UCSD-AML1 (cell line): ENCODE measurements at regions not wholly inside any gene's neighbourhood (a gene's known extent, or its start where the extent isn't known, plus 50 kb on each side); places are given as distances from the start of the nearest gene placed in this dataset.
"Not testable (repeated sequence)": the region's sequence is repeated elsewhere in the genome, so short reads cannot be mapped to it uniquely, and the experiment has no call there.

Experiments used
- DNase-seq: peaks from one replicate; lab custom pipeline; 2025; ENCODE audit not compliant: unreplicated experiment; lab: John Stamatoyannopoulos, UW

DNA sequence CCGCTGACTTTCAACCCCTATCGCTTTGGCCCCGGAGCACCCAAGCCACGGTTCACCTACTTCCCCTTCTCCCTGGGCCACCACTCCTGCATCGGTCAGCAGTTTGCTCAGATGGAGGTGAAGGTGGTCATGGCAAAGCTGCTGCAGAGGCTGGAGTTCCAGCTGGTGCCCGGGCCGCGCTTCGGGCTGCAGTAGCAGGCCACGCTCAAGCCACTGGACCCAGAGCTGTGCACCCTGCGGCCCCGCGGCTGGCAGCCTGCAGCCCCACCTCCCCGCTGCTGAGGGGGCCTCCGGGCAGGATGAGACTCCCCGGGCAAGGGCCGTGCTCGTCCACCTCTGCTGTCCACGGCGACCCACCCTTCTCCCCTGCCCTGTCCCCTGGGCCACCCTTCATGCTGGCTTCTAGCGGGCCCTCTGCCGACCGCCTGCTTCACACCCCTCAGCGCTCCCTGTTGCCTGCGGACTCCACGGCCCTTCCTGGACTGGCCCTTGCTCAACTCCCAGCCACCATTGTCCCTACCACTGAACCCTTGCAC, 92.2 kb upstream of the TRABD2B start:
- DNase-seq, result no peak

DNA sequence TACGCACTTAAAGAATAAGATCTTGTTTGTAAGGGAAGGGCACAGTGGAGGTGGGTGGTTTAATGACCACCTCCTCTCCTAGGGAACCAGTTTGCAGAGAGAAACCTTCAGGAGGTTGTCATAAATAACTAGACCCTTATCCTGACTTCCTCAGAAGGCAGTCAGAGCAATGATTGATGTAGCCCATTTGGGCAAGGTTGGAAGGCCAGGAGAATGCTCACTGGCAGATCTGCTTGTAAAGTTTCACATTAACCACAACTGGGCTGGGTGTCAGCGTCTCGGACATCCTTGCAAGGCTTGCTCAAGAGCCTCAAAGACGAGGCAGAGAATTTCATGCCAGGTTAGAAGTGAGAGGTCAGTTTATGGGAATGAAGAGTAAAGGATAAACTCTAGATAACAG, 87.6 kb upstream of the TRABD2B start:
- no peak for DNase-seq

DNA sequence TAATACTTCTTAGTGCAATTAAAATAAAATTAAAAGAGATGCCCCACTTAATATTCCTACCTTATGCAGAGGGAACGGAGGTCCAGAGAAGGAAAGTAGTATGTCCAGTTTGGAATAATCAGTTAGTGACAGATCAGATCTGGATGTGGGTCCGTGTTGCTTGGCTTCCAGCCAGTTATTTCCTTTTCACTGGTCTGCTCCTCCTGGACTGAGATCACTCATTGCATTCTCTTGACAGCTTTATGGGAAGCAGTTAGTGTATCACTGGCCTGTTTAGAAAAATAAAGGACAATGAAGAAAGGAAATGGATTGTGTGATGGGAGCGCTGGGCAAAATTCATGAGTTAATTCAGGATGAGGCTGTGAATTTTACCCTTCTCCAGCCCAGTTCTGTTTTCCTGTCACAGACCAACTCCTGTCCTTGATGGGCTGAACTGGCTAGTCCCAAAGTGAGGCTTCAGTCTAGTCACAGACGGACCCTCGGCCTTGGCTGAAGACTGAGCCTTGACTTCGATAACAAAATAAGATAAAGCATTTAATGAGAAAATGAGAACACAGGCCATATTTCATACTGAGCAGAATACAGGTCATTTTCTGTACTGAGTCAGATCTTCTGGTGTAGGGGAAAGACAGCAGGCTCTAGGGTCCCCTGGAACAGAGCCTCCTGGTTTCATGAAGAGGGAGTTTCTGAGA, 85.2 kb upstream of the TRABD2B start:
- DNase-seq, result no peak

DNA sequence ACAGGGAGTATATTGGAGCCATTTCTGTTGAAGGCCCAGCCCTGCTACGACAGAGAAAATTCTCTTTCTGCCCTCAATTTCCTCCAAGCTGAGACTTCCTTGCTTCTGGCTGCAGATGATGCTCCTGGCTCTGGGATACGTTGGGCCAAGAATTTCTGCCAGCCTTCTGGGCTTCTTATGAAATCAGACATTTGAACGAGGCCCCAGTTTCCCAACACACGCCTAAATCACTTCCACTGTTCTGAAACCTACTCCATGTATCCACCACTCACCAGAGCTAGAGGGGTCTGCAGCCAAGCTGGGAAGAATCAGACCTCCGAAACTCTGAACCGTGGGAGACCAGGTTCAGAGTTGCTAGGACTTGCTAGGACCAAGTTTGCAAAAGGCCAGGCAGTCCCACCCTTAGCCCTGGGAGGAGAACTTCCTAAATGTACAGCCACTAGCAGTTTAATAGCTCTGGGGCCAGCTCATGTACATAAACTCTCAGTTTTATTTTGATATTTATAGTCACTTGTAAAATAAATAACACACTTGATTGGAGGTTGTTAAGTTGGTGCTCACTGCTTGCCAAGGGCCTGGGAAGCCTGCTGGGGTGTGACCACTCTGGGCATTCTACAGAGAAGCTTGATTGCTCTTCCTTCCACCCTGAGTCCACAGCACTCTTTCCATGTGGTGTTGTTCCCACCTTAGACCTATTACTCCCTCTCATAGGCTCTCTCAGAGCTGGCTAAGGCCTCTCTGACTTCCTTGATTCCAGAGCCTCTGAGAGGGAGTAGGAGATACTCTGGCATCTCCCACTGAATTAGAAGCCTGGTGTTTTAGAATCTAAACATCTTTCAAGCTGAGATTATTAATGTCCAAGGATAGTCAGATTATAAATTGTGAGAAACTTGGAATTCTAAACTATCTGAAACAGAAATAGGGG, 83.4 kb upstream of the TRABD2B start:
- no peak for DNase-seq

DNA sequence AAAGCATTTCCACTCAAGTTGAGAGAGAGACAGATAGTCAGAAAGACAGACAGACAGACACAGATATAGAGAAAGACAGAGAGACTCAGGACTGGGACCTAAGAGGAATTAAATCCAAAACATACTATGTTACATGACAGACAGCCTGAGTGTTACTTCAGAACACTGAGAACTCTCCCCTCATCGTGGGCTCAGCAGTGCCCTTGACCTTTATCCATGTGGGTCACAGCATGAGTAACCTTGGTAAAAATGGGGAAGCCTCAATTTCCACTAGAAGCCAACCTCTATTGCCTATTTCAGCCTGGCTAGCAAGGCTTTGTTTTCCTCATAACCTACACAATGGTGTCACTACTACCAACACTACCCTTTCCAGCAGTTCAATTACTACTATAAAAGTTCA, 81.9 kb upstream of the TRABD2B start:
- no peak for DNase-seq

DNA sequence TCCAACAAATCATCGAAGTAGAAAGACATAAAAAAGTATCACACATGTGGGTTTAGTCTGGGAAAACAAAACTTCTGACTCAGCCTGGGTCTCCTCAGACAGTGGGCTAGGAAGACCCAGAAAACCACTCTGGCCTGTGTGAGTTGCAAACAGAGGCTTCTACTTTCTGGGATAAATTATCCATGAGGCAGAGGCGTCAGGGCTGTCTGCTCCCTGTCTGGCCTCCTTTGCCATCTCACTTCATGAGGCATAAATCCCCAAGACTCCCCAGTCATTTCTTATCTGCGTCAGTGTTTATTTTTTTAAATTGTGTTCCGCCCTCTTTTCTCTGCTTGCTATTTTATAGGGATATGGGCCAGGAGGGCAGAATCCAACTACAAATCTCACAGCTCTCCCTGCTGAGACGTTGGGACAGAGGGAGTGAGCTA, 80.6 kb upstream of the TRABD2B start:
- DNase-seq, result no peak

DNA sequence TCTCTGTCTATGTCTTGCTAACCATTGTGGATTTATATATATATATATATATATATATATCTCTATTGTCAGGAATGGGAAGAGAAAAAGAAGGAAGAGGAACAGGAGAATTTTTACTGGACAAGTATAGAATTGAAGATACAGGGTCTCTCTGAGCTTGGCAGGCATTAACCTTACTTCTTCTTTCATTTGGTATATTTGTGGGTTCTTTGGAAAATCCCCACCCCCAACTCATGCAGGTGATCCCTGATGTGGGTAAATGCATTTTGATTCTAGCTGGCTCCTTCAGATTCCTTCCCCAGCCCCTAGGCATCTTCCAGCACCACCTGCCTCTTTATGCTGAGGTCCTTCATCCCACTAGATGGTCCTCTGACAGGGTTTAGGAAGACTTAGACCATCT, 78.8 kb upstream of the TRABD2B start:
- no peak for DNase-seq

DNA sequence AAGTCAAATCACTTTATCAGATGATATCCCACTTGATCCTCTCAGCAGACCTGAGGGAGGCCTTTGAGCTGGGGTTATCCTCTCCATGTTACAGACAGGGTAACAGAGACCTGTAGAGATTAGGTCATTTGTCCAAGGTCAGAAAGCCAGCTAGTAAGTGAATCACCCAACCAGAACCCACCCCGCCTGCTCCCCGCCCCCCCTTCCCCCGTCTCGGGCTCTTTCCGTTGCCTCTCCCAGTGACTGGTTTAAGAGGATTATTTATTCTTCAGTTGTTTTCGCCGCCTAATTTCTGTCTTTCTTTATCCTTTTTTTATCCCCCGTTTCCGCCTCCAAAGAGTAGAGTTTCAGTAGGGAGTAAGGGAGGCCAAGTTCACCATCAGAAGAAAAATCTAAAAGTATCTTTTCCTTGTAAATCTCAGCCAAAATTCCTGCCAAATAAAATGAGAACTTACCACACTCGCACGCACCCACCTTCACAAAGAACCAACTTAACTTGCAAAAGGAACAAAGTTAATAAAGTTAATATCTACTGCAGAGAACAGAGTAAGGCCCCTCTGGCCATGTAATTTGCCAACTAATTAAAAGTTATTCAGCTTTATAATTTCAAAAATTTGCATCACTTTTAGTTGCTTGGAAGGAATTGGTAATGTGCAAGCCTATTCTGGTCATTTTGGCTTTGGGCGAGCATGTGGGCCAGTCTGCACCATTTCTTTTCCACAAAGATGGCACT, 76.8 kb upstream of the TRABD2B start:
- DNase-seq, result no peak

DNA sequence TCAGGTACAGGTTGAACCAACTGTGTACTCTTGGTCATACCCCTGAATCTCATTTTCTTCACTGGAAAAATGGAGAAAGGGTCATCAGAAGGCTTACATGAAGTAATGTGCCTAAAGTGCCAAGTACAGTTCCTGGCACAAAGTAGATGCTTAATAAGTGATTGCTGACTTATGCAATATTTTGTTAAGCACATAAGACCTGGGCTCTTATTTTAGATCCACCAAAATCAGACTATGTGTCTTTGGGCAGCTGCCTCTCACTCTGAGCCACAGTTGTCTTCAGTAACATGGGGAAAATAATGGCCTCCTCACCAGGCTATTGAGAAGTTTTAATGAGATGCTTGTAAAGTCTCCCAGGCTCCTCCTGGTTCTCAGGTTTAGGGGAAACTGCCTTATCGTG, 74.3 kb upstream of the TRABD2B start:
- no peak for DNase-seq

DNA sequence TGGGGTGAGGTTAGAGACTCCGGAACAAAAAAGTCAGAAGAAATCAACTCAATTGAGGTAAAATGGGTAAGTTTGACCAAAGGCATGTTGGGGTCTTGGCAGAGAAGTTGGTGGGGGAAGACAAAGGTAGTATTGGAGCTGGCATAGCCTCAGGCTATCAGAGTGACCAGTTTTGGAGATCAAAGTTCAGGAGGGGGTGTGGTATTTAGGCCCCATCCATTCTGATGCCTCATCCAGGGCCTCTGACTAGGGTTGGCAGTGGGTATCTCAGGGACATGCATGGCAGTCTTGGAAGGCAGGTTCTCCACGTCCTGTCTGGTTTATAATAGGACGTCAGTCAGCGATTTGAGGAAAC, 73.2 kb upstream of the TRABD2B start:
- DNase-seq, result no peak

DNA sequence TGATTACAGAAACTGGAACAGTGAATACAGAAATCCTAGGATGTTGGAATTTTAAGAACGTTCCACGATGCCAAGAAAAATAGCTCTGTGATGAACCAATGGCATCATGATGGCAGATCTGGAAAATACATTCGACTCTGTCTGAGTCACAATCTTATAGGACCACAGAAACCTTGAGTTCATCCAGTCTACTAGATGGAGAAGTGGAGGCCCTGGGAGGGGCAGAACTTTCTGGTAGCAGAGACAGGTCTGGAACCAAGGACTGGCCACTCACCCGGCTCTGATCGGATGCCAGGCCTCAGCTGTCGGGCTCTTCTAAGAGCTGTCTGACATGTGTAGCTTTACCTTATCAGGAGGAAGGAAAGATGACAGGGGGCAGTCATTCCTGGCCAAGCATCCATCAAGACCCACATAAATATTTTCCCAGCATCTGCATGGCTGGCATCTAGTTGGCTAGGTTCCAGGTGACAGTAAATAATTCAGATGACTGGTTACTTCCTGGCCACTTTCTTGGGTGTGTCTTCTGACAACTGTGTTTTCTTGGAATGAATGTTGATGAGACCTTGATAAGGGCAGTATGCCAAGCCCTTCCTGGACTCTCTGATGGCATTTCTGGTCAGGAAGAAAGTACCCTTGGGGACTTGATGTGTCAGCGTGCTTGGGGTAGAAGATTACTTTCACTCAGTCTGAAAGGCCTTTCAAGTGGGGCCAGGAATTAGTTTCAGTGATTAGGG, 72.6 kb upstream of the TRABD2B start:
- DNase-seq, result no peak

DNA sequence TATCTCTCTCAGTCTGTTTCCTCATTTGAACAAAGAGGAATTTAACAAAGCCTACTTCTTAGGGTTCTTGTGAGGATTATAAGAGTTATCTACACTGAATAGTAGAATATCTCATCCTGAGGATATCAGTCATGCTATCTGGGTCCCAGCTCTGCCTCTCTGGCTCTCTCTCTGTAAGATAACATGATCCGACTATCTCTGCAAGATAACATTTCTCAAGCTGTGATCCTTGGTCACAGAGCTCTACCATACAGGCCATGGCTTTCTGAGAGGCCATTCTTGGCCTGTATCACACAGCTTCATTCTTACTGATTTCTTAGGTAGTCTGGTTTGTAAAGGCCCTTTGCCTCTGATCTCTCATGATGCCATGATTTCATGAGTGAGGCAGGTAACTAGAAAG, 71.0 kb upstream of the TRABD2B start:
- no peak for DNase-seq

DNA sequence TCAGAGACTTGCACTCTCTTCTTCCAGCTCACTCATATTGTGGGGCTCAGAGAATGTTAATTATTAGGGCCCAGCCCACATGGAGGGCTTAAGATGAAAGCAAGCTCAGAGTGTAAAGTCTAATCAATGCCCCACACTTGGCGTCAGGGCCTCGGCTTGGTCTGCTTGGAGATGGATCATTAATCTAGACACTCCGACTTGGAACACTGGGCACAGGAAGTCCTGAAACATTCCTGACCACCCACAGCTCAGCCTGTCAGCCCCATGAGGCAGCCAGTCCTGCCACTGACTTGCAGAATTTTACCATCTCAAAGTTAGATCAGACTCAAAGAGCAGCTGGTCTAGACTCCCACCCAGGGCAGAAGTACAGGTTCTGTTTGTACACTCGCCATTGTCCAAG, 69.8 kb upstream of the TRABD2B start:
- DNase-seq, result no peak

DNA sequence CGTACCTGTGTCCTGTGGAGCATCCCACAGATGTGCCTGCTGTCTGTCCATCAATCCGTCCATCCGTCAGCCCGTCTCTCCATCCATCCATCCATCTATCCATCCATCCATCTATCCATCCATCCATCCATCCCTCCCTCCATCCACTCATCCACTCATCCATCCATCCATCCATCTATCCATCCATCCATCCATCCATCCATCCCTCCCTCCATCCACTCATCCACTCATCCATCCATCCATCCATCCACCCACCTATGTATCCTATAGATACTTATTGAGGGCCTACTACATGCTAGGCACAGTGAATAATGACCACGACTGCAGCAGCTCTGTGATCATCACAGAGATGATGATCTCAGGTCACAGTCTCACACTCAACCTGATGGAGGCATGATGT, 67.5 kb upstream of the TRABD2B start:
- not testable (repeated sequence) for DNase-seq

DNA sequence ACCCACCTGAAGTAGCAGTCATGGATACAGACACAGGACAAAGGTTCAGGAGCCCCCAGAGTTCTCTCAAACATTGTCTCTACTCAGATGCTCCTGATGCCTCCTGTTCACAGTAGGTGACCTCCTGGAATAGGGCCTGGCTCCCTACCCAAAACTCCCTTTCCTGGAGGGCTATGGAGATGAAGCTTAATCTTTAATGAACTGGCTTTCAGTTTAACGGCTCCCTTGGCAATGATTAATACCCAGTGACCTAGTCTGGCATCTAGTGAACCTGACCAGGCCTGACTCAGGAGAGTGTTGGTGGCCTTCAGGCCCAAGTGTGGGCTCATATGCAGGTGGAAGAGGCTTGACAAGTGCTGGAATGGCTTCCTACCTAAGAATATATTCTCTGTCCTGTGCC, 65.2 kb upstream of the TRABD2B start:
- DNase-seq, result no peak

DNA sequence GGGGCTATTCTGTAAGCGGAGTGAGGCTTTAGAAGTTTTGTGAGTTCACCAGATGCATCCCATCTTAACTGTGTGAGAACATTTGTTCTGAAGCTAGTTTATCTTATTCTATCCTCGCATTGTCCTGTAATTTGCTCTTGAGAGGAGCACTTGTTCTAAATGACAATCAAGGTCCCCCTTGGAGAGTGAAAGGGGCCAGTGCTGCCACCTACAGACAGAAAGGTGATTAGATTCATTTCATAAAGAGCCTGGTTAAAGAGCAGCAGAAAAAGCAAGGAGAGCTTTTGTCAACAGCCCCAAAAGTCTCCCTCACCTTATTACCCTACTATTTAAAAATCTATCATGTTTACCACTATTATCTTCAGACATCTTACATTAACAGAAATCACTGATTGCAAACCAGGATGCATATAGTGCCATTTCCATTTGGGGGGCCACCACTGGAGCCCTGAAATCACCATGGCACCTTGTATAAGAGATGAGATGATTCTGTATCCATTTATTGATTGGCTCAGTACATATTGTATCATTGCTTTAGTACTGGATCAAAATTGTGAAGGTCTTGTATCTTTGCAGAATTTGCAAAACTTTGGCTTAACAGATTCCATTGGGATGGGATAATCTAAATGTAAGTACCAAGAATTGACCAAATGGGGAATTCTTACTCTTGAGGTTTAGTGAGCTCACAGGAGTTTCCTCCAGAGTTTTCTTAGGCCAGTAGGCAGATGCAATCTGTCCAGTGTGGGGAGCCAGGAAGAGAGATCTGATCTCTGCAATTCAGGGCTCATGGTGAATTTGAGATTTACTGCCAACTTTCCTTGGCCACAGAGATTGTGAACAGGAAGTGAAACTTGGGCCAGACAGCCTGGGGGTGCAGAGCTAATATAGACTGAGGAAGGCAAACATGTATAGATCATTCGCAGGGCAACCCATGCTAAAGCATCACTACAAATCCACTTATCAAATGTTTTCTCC, 64.3 kb upstream of the TRABD2B start:
- DNase-seq, result no peak

DNA sequence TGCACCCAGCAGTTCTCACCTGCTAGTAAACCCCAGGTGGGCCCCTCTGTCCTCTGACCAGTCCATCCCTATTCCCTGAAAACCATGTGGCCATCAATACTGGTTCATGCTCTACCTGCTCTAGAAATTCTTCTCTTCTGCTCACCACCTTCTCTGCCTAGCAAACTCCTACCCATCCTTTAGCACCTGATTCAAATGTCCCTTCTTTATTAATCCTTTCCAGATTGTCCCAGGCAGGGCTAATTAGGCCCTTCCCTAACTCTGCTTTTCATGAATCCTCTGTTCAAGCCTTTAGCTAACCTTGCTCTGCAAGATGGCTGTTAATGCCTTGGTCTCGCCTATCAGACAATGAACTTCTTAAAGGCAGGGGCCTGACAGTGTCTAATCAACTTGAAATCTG, 62.1 kb upstream of the TRABD2B start:
- DNase-seq, result no peak

DNA sequence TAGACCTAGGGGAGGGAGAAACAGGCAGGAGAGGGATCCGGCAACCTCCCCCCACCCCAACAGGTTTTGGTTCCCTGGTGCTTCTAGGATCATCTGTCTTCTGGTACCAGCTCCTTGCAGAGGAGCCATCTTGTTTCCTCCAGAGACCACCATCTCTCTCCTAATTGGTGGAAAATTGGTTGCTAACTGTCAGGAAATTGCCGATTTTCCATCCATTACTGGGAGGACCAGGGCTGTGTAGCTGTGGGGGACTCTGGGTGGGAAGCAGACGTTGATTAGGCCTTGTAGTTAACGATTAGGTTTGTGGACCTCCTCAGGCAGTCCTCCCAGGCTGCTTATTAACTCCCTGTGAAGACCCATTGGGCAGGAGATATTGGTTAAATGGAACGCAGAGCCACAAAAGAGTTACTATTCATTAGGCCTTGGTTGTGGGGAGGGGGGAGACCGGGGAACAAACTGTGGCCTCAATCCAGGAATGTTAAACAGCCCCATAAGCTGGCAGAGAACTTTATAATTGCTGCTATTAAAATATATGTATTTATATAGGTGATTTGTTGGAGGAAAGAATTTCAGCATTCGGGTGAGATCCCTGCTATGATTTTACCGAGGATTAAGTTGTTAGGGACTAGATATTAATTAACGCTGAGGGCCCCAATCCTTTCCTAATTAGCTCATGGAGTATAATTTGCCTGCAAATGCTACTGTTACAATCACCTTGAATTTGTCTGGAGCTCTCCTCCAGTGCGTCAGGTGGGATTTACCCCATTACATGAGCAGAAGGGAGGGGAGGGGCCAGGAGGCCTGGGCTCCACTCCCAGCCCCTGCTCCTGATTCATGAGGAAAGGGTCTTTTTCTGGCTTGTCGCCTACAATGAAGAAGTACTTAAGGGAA, 61.2 kb upstream of the TRABD2B start:
- DNase-seq, result no peak

DNA sequence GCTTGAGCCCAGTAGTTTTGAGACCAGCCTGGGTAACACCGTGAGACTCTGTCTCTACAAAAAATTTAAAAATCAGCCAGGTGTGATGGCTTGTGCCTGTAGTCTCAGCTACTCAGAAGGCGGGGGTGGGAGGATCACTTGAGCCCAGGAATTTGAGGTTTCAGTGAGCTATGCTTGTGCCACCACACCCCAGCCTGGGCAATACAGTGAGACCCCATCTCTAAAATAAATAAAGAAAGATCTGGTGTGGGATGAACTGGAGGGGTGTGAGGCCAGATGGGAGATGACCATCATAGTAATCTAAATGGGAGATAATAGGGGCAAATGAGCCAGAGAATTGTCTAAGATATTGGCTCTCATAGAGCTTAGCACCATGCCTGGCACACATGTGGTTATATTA, 60.1 kb upstream of the TRABD2B start:
- no peak for DNase-seq
